ENCODE measurements at regions not wholly inside any gene's neighbourhood (a gene's known extent, or its start where the extent isn't known, plus 50 kb on each side); places are given as distances from the start of the nearest gene placed in this dataset.

DNA sequence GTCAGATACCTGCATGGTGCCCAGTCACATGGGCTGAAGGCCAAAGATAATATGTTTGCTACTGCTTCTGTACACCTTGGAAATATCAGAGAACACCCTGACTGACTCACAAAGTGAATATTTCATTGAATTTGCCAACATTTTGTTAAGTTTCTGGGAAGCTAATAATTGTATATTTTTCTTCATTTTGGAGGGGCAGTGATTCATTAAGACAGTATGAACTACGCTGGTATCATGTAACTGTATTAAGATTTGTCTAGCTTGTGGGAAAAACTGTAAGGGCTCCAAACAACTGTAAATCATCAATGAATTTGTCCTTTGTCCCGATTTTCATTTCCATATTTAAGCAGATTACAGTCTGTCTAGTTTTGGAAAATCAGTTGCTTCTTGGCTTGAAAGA lies 102.3 kb upstream of the CCN2 start:
- DNase-seq (ENCODE audit: low spot score) = no peak
- Histone ChIP-seq H3K9me2 (replicated peaks; ENCODE audit: insufficient read depth) (no peaks in the 10 kb centered on the region), H3K36me3 (replicated peaks; ENCODE audit: insufficient read depth, low read depth) (no peaks in the 10 kb centered on the region), H3K4me3 (no peak overlapping the region), H3K4me2 (no peak overlapping the region), H2AFZ (no peak overlapping the region), H3K27ac (no peak overlapping the region), H3K4me1 (ENCODE audit: insufficient read depth) (no peaks in the 10 kb centered on the region), H3K79me2 (no peaks in the 10 kb centered on the region), H3K9me3 (ENCODE audit: low read depth) (no peaks in the 10 kb centered on the region), H4K20me1 (ENCODE audit: insufficient read depth, poor library complexity, severe bottlenecking) (no peaks in the 10 kb centered on the region), H3K27me3 (no peaks in the 10 kb centered on the region)
- WGBS (ENCODE audit: low lambda C conversion rate, missing lambda C conversion rate) = 91% methylated on average over 2 of the region's 2 CpGs
- TF ChIP-seq, protein P1, sequence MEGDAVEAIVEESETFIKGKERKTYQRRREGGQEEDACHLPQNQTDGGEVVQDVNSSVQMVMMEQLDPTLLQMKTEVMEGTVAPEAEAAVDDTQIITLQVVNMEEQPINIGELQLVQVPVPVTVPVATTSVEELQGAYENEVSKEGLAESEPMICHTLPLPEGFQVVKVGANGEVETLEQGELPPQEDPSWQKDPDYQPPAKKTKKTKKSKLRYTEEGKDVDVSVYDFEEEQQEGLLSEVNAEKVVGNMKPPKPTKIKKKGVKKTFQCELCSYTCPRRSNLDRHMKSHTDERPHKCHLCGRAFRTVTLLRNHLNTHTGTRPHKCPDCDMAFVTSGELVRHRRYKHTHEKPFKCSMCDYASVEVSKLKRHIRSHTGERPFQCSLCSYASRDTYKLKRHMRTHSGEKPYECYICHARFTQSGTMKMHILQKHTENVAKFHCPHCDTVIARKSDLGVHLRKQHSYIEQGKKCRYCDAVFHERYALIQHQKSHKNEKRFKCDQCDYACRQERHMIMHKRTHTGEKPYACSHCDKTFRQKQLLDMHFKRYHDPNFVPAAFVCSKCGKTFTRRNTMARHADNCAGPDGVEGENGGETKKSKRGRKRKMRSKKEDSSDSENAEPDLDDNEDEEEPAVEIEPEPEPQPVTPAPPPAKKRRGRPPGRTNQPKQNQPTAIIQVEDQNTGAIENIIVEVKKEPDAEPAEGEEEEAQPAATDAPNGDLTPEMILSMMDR (IDR thresholded peaks at IDR 0.05; ENCODE audit: poor library complexity) = no peak
- TF ChIP-seq EZH2 (IDR thresholded peaks at IDR 0.05; ENCODE audit: borderline replicate concordance) (no peak), EZH2phosphoT487 (IDR thresholded peaks at IDR 0.05; ENCODE audit: low read depth, severe bottlenecking, unreplicated experiment) (no peak)

- no peaks in the 10 kb centered on the region for H3K9me2 ChIP-seq (replicated peaks; ENCODE audit: insufficient read depth)
- no peaks in the 10 kb centered on the region for H3K9me3 ChIP-seq (ENCODE audit: low read depth)
- no peak overlapping the region for H3K27ac ChIP-seq
- H3K4me3 ChIP-seq = no peak overlapping the region
- no peaks in the 10 kb centered on the region for H3K27me3 ChIP-seq
- H3K36me3 ChIP-seq (replicated peaks; ENCODE audit: insufficient read depth, low read depth) = no peaks in the 10 kb centered on the region
- H3K79me2 ChIP-seq = no peaks in the 10 kb centered on the region
- no peak for DNase-seq (ENCODE audit: low spot score)
- WGBS (ENCODE audit: low lambda C conversion rate, missing lambda C conversion rate) = 76% methylated on average over 1 of the region's 1 CpG
- H4K20me1 ChIP-seq (ENCODE audit: insufficient read depth, poor library complexity, severe bottlenecking) = no peaks in the 10 kb centered on the region
- TF ChIP-seq EZH2phosphoT487 (IDR thresholded peaks at IDR 0.05; ENCODE audit: low read depth, severe bottlenecking, unreplicated experiment) = no peak
- TF ChIP-seq, protein P1 (IDR thresholded peaks at IDR 0.05; ENCODE audit: poor library complexity) = no peak
- no peak for TF ChIP-seq EZH2 (IDR thresholded peaks at IDR 0.05; ENCODE audit: borderline replicate concordance)
- no peak overlapping the region for H3K4me2 ChIP-seq
- no peaks in the 10 kb centered on the region for H3K4me1 ChIP-seq (ENCODE audit: insufficient read depth)
- no peak overlapping the region for H2AFZ ChIP-seq
Observed at GRCh38 chr6:132052096-132052495, 100.9 kb upstream of the CCN2 start.

- no peaks in the 10 kb centered on the region for H3K27me3 ChIP-seq
- H3K9me3 ChIP-seq (ENCODE audit: low read depth) = no peaks in the 10 kb centered on the region
- H3K4me2 ChIP-seq = no peak overlapping the region
- DNase-seq (ENCODE audit: low spot score) = no peak
- no peaks in the 10 kb centered on the region for H3K79me2 ChIP-seq
- no peak overlapping the region for H2AFZ ChIP-seq
- 100% methylated on average over 1 of the region's 1 CpG for WGBS (ENCODE audit: low lambda C conversion rate, missing lambda C conversion rate)
- H4K20me1 ChIP-seq (ENCODE audit: insufficient read depth, poor library complexity, severe bottlenecking) = no peaks in the 10 kb centered on the region
- TF ChIP-seq EZH2 (IDR thresholded peaks at IDR 0.05; ENCODE audit: borderline replicate concordance) (no peak), EZH2phosphoT487 (IDR thresholded peaks at IDR 0.05; ENCODE audit: low read depth, severe bottlenecking, unreplicated experiment) (no peak)
- TF ChIP-seq, protein P1 (IDR thresholded peaks at IDR 0.05; ENCODE audit: poor library complexity) = no peak
- no peaks in the 10 kb centered on the region for H3K4me1 ChIP-seq (ENCODE audit: insufficient read depth)
- H3K9me2 ChIP-seq (replicated peaks; ENCODE audit: insufficient read depth) = no peaks in the 10 kb centered on the region
- H3K4me3 ChIP-seq = no peak overlapping the region
- H3K27ac ChIP-seq = no peak overlapping the region
- H3K36me3 ChIP-seq (replicated peaks; ENCODE audit: insufficient read depth, low read depth) = no peaks in the 10 kb centered on the region
Observed at GRCh38 chr6:132045877-132046276, 94.7 kb upstream of the CCN2 start.

- no peak for DNase-seq (ENCODE audit: low spot score)
- no peaks in the 10 kb centered on the region for H4K20me1 ChIP-seq (ENCODE audit: insufficient read depth, poor library complexity, severe bottlenecking)
- H3K27me3 ChIP-seq = no peaks in the 10 kb centered on the region
- no peak overlapping the region for H3K4me3 ChIP-seq
- TF ChIP-seq, protein P1 (IDR thresholded peaks at IDR 0.05; ENCODE audit: poor library complexity) = no peak
- TF ChIP-seq EZH2phosphoT487 (IDR thresholded peaks at IDR 0.05; ENCODE audit: low read depth, severe bottlenecking, unreplicated experiment) (no peak), EZH2 (IDR thresholded peaks at IDR 0.05; ENCODE audit: borderline replicate concordance) (no peak)
- H3K4me1 ChIP-seq (ENCODE audit: insufficient read depth) = no peaks in the 10 kb centered on the region
- 88% methylated on average over 5 of the region's 5 CpGs for WGBS (ENCODE audit: low lambda C conversion rate, missing lambda C conversion rate)
- H3K27ac ChIP-seq = no peak overlapping the region
- H3K79me2 ChIP-seq = no peaks in the 10 kb centered on the region
- H3K4me2 ChIP-seq = no peak overlapping the region
- no peaks in the 10 kb centered on the region for H3K9me3 ChIP-seq (ENCODE audit: low read depth)
- H3K36me3 ChIP-seq (replicated peaks; ENCODE audit: insufficient read depth, low read depth) = no peaks in the 10 kb centered on the region
- no peaks in the 10 kb centered on the region for H3K9me2 ChIP-seq (replicated peaks; ENCODE audit: insufficient read depth)
- H2AFZ ChIP-seq = no peak overlapping the region
Observed at GRCh38 chr6:132043148-132043547, 92.0 kb upstream of the CCN2 start.
